Astrocyte (in vitro differentiated cells and primary cell): ENCODE measurements at regions not wholly inside any gene's neighbourhood (a gene's known extent, or its start where the extent isn't known, plus 50 kb on each side); places are given as distances from the start of the nearest gene placed in this dataset.

ENCODE experiments used
- EZH2 ChIP-seq: IDR thresholded peaks from 2 replicates; pipeline ENCODE4 v1.6.1; 2012; ENCODE audit warnings: mild to moderate bottlenecking, low read length, inconsistent platforms; ENCODE audit not compliant: insufficient read depth
- TF ChIP-seq, protein P1 (sequence below): IDR thresholded peaks from 2 replicates; pipeline ENCODE4 v1.5.1; 2011; ENCODE audit warnings: low read depth, mild to moderate bottlenecking, inconsistent platforms, low read length, moderate library complexity; ENCODE audit not compliant: insufficient read depth

DNA sequence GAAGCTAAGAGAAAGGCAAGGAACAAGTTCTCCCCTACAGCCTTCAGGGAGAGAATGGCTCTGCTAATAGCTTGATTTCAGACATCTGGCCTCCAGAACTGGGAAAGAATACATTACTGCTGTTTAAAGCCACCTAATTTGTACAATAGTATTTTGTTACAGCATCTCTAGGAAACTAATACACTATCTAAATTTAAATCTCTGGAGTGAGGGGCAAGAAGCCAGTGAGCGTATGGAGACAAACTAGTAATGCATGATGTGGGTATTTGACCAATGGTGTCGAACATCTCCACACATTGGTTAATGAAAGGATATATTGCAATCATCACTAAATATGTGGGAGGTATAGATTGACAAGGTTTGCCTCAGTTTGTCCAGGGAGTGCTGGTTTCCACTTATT is 451.5 kb downstream of the EPM2A start:
- TF ChIP-seq, protein P1, sequence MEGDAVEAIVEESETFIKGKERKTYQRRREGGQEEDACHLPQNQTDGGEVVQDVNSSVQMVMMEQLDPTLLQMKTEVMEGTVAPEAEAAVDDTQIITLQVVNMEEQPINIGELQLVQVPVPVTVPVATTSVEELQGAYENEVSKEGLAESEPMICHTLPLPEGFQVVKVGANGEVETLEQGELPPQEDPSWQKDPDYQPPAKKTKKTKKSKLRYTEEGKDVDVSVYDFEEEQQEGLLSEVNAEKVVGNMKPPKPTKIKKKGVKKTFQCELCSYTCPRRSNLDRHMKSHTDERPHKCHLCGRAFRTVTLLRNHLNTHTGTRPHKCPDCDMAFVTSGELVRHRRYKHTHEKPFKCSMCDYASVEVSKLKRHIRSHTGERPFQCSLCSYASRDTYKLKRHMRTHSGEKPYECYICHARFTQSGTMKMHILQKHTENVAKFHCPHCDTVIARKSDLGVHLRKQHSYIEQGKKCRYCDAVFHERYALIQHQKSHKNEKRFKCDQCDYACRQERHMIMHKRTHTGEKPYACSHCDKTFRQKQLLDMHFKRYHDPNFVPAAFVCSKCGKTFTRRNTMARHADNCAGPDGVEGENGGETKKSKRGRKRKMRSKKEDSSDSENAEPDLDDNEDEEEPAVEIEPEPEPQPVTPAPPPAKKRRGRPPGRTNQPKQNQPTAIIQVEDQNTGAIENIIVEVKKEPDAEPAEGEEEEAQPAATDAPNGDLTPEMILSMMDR, result no peak
- TF ChIP-seq EZH2, result no peak
